HL-60 (cell line): ENCODE measurements at regions not wholly inside any gene's neighbourhood (a gene's known extent, or its start where the extent isn't known, plus 50 kb on each side); places are given as distances from the start of the nearest gene placed in this dataset.

Source experiments
- DNase-seq, 2 experiments: peaks; one replicate each; pipeline ENCODE4 v3.0.0-alpha.2; 2010 to 2020; ENCODE audit warnings: low read depth in 1 of 2, low spot score in 1 of 2
- H3K27ac ChIP-seq: fragments of 250-450 bp; sonication (Bioruptor Pico); replicated peaks from 2 replicates; pipeline ENCODE4 v1.5.1; 2020; ENCODE audit warnings: mild to moderate bottlenecking, moderate library complexity
- H3K27me3 ChIP-seq: fragments of 250-450 bp; sonication (Bioruptor Pico); 2 replicates; pipeline ENCODE4 v1.5.1; 2021; ENCODE audit warnings: mild to moderate bottlenecking, moderate library complexity; ENCODE audit not compliant: insufficient read depth, poor library complexity, severe bottlenecking
- H3K4me3 ChIP-seq: replicated peaks from 2 replicates; pipeline ENCODE4 v1.5.1; 2011; ENCODE audit warnings: mild to moderate bottlenecking, control low read depth, low read length; ENCODE audit not compliant: insufficient read depth
- CTCF ChIP-seq: IDR thresholded peaks from one replicate; pipeline ENCODE4 v1.5.1; 2011; ENCODE audit warnings: low read length, control low read depth, inconsistent platforms; ENCODE audit not compliant: insufficient read depth
- GABPA ChIP-seq: IDR thresholded peaks from 2 replicates; pipeline ENCODE4 v1.6.1; 2012; ENCODE audit warnings: low read depth
- POLR2AphosphoS5 ChIP-seq: IDR thresholded peaks from 2 replicates; pipeline ENCODE4 v1.6.1; 2012; ENCODE audit warnings: low read depth
- SPI1 ChIP-seq: IDR thresholded peaks from 2 replicates; pipeline ENCODE4 v1.6.1; 2012; ENCODE audit warnings: low read depth, mild to moderate bottlenecking, borderline replicate concordance
- TF ChIP-seq, protein P1 (sequence below): IDR thresholded peaks from 2 replicates; pipeline ENCODE4 v1.6.1; 2012; ENCODE audit warnings: low read depth; ENCODE audit not compliant: insufficient replicate concordance

- Histone ChIP-seq H3K4me3 (no peak overlapping the region), H3K27ac (no peak overlapping the region), H3K27me3 (no peaks in the 10 kb centered on the region)
- no peak for TF ChIP-seq POLR2AphosphoS5
- no peak for TF ChIP-seq CTCF
- TF ChIP-seq GABPA: no peak
- TF ChIP-seq, protein P1, sequence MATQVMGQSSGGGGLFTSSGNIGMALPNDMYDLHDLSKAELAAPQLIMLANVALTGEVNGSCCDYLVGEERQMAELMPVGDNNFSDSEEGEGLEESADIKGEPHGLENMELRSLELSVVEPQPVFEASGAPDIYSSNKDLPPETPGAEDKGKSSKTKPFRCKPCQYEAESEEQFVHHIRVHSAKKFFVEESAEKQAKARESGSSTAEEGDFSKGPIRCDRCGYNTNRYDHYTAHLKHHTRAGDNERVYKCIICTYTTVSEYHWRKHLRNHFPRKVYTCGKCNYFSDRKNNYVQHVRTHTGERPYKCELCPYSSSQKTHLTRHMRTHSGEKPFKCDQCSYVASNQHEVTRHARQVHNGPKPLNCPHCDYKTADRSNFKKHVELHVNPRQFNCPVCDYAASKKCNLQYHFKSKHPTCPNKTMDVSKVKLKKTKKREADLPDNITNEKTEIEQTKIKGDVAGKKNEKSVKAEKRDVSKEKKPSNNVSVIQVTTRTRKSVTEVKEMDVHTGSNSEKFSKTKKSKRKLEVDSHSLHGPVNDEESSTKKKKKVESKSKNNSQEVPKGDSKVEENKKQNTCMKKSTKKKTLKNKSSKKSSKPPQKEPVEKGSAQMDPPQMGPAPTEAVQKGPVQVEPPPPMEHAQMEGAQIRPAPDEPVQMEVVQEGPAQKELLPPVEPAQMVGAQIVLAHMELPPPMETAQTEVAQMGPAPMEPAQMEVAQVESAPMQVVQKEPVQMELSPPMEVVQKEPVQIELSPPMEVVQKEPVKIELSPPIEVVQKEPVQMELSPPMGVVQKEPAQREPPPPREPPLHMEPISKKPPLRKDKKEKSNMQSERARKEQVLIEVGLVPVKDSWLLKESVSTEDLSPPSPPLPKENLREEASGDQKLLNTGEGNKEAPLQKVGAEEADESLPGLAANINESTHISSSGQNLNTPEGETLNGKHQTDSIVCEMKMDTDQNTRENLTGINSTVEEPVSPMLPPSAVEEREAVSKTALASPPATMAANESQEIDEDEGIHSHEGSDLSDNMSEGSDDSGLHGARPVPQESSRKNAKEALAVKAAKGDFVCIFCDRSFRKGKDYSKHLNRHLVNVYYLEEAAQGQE: no peak
- no peak for TF ChIP-seq SPI1
- DNase-seq: peak in 1 of 2 experiments; percentile 12
These were observed 447.8 kb upstream of the PROK2 start for GRCh38 chr3:72232777-72233176.

DNA sequence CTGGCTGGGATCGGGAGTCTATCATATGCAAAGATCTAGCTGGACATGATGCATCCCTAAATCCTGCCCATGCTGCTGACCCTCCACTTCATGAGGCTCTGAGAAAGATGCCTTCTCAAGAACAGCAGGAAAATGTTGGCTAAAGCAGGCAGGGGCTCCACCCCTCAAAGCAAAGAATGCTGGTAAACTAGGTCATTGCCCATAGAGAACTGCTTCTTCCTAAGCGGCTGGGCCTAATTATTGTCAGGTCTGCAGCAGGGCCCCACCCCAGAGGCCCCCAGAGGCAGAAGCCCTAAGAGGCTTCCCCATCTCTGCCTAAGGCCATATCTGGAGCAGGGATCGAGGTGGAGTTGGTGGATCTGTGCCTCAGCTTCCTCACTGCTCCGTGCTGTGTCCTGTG, 447.4 kb upstream of the PROK2 start:
- Histone ChIP-seq H3K27ac (no peak overlapping the region), H3K4me3 (no peak overlapping the region), H3K27me3 (no peaks in the 10 kb centered on the region)
- TF ChIP-seq, protein P1: no peak
- DNase-seq: no peak

DNA sequence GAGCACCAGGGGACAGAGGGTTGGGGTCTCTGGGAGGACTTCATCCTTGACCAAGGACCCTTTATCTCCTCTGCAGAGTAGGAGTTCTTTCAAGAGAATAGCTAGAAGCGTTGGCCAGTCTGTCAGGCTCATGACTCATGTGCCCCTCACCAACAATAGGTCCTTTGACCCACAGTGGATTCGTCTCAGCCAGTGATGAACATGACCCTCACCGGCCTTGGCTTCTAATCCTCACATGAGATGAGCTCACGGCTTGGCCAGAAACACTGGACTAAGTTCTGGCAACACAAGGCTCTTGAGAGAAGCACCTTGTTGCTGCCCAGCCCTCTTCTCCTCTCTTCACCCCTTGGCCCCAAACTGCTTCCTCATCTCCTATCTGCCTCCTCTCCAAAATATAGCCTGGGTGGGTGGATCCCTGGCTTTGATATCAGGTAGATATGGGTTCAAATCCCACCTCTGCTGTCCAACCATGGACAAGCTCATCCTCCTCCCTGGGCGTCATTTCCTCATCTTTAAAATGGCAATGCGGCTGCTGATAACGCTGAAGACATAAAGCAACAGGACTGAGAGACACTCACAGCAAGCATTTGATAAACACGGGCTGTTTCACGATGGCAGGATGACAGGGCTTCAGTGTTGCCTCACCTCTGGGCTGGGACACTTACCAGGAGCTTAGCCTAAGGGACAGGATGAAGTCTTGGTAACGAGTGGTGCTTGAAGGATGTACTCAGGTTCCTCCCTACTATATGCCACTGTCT, 446.7 kb upstream of the PROK2 start:
- Histone ChIP-seq H3K27ac (no peak overlapping the region), H3K27me3 (no peaks in the 10 kb centered on the region), H3K4me3 (no peak overlapping the region)
- DNase-seq: no peak
- TF ChIP-seq GABPA: no peak
- no peak for TF ChIP-seq POLR2AphosphoS5
- TF ChIP-seq, protein P1: no peak
- TF ChIP-seq CTCF: no peak
- no peak for TF ChIP-seq SPI1
